ENCODE measurements at regions not wholly inside any gene's neighbourhood (a gene's known extent, or its start where the extent isn't known, plus 50 kb on each side); places are given as distances from the start of the nearest gene placed in this dataset.

DNA sequence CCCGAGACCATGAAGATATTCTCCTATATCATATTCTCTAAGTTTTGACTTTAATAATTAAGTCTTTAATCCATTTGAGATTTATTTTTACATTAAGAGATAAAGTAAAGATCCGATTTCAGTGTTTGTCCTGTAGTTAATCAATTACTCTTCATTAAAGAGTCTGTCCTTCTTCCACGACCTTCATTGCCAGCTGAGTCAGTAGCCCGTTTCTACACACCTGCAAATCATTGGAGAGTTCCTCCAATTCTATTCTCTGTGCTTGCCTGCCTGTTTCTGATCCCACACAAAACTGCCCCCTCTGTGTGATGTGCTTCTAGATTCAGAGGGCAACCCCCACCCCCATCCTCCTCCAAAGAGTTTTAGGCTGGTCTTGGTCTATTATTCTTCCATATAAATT, 119.2 kb downstream of the KCNF1 start:
- WGBS, 5 donors: 62 to 76% (median 69%) methylated on average over 4 of the region's 4 CpGs
- H3K4me3 ChIP-seq: no peak overlapping the region
- DNase-seq: no peak

DNA sequence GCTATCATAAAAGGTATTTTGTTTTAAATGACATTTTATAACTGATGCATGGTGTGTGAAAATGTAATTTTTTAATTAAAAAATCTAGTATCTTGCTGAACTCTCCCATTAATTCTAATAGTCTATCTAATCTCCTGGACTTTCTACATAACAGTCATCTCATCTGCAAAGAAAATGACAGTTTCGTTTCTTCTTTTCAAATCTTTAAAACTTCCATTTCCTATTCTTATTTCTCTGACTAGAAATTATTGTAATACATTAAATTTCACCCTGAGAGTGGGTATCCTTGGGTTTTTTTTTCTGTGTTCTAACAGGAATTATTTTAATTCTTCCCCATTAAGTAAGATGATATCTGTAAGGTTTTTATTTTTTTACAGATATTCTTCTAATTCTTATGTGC, 120.1 kb downstream of the KCNF1 start:
- intact Hi-C loops (cut with DNase I; ENCODE audit: low total_unique reads): no loop called here
- H3K27ac ChIP-seq: no peak overlapping the region
- H3K36me3 ChIP-seq: no peaks in the 10 kb centered on the region
- H3K4me3 ChIP-seq: no peak overlapping the region
- no peaks in the 10 kb centered on the region for H3K4me1 ChIP-seq
- H3K9me3 ChIP-seq: peaks cover 0 to 31% (median 25%) of the 10 kb centered on the region in 8 donors
- TF ChIP-seq POLR2A (IDR thresholded peaks at IDR 0.05) (no peak), POLR2AphosphoS5 (IDR thresholded peaks at IDR 0.05) (no peak)
- TF ChIP-seq, protein P1, sequence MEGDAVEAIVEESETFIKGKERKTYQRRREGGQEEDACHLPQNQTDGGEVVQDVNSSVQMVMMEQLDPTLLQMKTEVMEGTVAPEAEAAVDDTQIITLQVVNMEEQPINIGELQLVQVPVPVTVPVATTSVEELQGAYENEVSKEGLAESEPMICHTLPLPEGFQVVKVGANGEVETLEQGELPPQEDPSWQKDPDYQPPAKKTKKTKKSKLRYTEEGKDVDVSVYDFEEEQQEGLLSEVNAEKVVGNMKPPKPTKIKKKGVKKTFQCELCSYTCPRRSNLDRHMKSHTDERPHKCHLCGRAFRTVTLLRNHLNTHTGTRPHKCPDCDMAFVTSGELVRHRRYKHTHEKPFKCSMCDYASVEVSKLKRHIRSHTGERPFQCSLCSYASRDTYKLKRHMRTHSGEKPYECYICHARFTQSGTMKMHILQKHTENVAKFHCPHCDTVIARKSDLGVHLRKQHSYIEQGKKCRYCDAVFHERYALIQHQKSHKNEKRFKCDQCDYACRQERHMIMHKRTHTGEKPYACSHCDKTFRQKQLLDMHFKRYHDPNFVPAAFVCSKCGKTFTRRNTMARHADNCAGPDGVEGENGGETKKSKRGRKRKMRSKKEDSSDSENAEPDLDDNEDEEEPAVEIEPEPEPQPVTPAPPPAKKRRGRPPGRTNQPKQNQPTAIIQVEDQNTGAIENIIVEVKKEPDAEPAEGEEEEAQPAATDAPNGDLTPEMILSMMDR (IDR thresholded peaks at IDR 0.05 in 8 of 11, conservative IDR thresholded peaks at IDR 0.05 in 3 of 11): no peak
- H3K27me3 ChIP-seq (replicated peaks in 1 of 7): no peaks in the 10 kb centered on the region
- DNase-seq: no peak
- 51 to 72% (median 55%) methylated on average over 1 of the region's 1 CpG for WGBS, 5 donors

More for the DNA sequence above, 119.2 kb downstream of the KCNF1 start:
- no peak overlapping the region for H3K27ac ChIP-seq
- no peaks in the 10 kb centered on the region for H3K4me1 ChIP-seq
- H3K27me3 ChIP-seq (replicated peaks in 1 of 7): no peaks in the 10 kb centered on the region
- H3K9me3 ChIP-seq: peaks cover 0 to 21% (median 18%) of the 10 kb centered on the region in 8 donors
- TF ChIP-seq, protein P1 (IDR thresholded peaks at IDR 0.05 in 8 of 11, conservative IDR thresholded peaks at IDR 0.05 in 3 of 11): no peak
- no peak for TF ChIP-seq POLR2AphosphoS5 (IDR thresholded peaks at IDR 0.05)
- TF ChIP-seq POLR2A (IDR thresholded peaks at IDR 0.05): no peak
- intact Hi-C loops (cut with DNase I; ENCODE audit: low total_unique reads): no loop called here
- H3K36me3 ChIP-seq: no peaks in the 10 kb centered on the region

DNA sequence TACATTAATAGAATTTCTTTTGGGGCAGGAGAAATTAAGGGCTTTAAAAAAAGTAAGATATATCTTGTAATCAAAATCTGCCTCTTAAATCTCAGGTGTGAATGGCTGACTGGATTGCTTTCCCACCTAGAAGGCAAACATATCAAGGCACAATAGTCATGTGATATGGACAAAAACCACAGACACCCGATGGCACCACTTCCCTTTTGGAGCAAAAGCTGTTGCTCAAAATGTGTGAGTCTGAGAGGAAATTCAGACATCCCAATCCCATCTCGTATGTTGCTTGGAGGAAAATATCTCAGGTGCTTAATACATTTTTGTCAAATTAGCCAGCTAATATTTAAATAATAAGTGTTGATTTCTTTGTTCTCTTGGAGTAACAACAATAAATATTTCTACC, 120.7 kb downstream of the KCNF1 start:
- Histone ChIP-seq H3K4me1 (no peaks in the 10 kb centered on the region), H3K4me3 (no peak overlapping the region), H3K27ac (no peak overlapping the region), H3K27me3 (replicated peaks in 1 of 7) (no peaks in the 10 kb centered on the region), H3K36me3 (no peaks in the 10 kb centered on the region), H3K9me3 (peaks cover 0 to 36% (median 30%) of the 10 kb centered on the region in 8 donors)
- no peak for DNase-seq
- TF ChIP-seq POLR2A (IDR thresholded peaks at IDR 0.05) (no peak), POLR2AphosphoS5 (IDR thresholded peaks at IDR 0.05) (no peak)
- TF ChIP-seq, protein P1 (IDR thresholded peaks at IDR 0.05 in 8 of 11, conservative IDR thresholded peaks at IDR 0.05 in 3 of 11): no peak
- intact Hi-C loops (cut with DNase I; ENCODE audit: low total_unique reads): no loop called here
- 17 to 36% (median 31%) methylated on average over 2 of the region's 2 CpGs for WGBS, 5 donors

DNA sequence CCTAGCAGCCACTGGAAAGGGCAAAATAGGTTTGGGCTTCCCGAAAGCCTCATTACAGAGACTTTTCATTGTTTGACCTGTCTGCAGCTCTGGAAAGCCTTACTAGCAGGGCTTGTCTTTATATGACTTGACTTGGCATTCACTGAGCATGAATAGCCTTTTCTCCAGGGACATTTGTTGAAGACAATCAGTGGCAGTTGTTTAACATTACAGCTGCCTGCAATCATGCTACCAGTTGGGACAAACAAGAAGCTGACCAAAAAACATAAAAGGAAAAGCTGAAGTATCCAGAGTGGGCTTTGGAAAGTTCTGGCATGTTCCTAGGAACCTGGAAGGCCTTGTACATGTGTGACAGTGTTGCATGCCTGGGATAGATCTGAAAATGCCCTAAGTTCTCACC, 121.4 kb downstream of the KCNF1 start:
- no peaks in the 10 kb centered on the region for H3K4me1 ChIP-seq
- no peaks in the 10 kb centered on the region for H3K36me3 ChIP-seq
- no peak overlapping the region for H3K27ac ChIP-seq
- H3K9me3 ChIP-seq: peaks cover 0 to 43% (median 37%) of the 10 kb centered on the region in 8 donors
- no peak for TF ChIP-seq POLR2AphosphoS5 (IDR thresholded peaks at IDR 0.05)
- TF ChIP-seq, protein P1 (IDR thresholded peaks at IDR 0.05 in 8 of 11, conservative IDR thresholded peaks at IDR 0.05 in 3 of 11): no peak
- no peak for TF ChIP-seq POLR2A (IDR thresholded peaks at IDR 0.05)
- no peak overlapping the region for H3K4me3 ChIP-seq
- no peak for DNase-seq
- 88 to 94% (median 89%) methylated on average over 1 of the region's 1 CpG for WGBS, 5 donors
- no peaks in the 10 kb centered on the region for H3K27me3 ChIP-seq (replicated peaks in 1 of 7)
- intact Hi-C loops (cut with DNase I; ENCODE audit: low total_unique reads): no loop called here
